Naive B cell (primary cell): ENCODE measurements at regions not wholly inside any gene's neighbourhood (a gene's known extent, or its start where the extent isn't known, plus 50 kb on each side); places are given as distances from the start of the nearest gene placed in this dataset.

Source experiments
- ATAC-seq, 2 donors: fragments of 150-1000 bp; cut with Tn5 transposase; 2 replicates each; pipeline ENCODE4 v1.10.0; 2021; ENCODE audit warnings: low read depth in 2 of 2, mild to moderate bottlenecking in 2 of 2, moderate library complexity in 2 of 2
- DNase-seq: peaks from one replicate; pipeline ENCODE4 v3.0.0; 2022
- H3K27ac Mint-ChIP-seq, 6 donors: one replicate each; pipeline ENCODE4 v1.8.0; 2020 to 2022; ENCODE audit warnings: mild to moderate bottlenecking in 6 of 6, mixed read lengths in 6 of 6, moderate library complexity in 5 of 6, inconsistent platforms in 2 of 6
- H3K27me3 Mint-ChIP-seq, 3 donors: one replicate each; pipeline ENCODE4 v1.8.0; 2021 to 2022; ENCODE audit warnings: mixed read lengths in 3 of 3, mild to moderate bottlenecking in 1 of 3
- H3K36me3 Mint-ChIP-seq, 2 donors: one replicate each; pipeline ENCODE4 v1.8.0; 2020 to 2022; ENCODE audit warnings: mixed read lengths in 2 of 2, inconsistent platforms in 1 of 2, mild to moderate bottlenecking in 1 of 2
- H3K4me1 Mint-ChIP-seq, 3 donors: one replicate each; pipeline ENCODE4 v1.8.0; 2020 to 2022; ENCODE audit warnings: mixed read lengths in 3 of 3, inconsistent platforms in 1 of 3, mild to moderate bottlenecking in 1 of 3, moderate library complexity in 1 of 3
- H3K4me3 Mint-ChIP-seq, 8 donors: one replicate each; pipeline ENCODE4 v1.8.0; 2020 to 2022; ENCODE audit warnings: mild to moderate bottlenecking in 8 of 8, mixed read lengths in 8 of 8, moderate library complexity in 8 of 8, inconsistent platforms in 2 of 8
- H3K9me3 Mint-ChIP-seq, 7 donors: one replicate each; pipeline ENCODE4 v1.8.0; 2020 to 2022; ENCODE audit warnings: mixed read lengths in 7 of 7, mild to moderate bottlenecking in 5 of 7, inconsistent platforms in 2 of 7, moderate library complexity in 1 of 7

DNA sequence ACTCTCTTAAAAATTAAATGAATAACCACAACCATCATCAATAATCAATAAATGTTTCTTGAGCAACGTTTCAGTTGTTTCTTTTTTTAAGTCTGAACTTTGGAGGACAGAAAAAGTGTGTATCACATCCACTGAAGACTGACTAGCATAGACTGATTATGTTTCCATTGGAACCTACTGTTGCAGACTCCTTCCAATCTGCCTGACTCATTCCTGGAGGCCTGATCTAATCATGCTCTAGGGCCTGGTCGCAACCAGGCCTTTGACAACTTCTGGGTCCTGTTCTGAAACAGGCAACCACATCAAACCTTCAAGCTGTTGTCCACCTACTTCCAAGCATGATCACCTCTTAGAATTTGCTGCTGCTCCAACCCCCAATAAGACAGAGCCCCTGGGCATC is 109.2 kb upstream of the NUDT7 start:
- H3K27me3 Mint-ChIP-seq, result peaks cover 18 to 44% (median 35%) of the 10 kb centered on the region in 3 donors
- H3K4me1 Mint-ChIP-seq, result no peaks in the 10 kb centered on the region
- no peak for DNase-seq
- H3K27ac Mint-ChIP-seq, result no peak overlapping the region
- peak overlapping the region in 1 of 8 donors; percentile 64 for H3K4me3 Mint-ChIP-seq
- peaks cover 0 to 19% (median 1%) of the 10 kb centered on the region in 7 donors for H3K9me3 Mint-ChIP-seq
- no peaks in the 10 kb centered on the region for H3K36me3 Mint-ChIP-seq
- no peak for ATAC-seq

GRCh38 chr16:77617553-77617952 is 104.8 kb upstream of the NUDT7 start:
- Mint-ChIP-seq H3K4me3 (no peak overlapping the region), H3K27ac (no peak overlapping the region), H3K9me3 (peaks cover 0 to 19% (median 3%) of the 10 kb centered on the region in 7 donors), H3K36me3 (no peaks in the 10 kb centered on the region), H3K4me1 (no peaks in the 10 kb centered on the region), H3K27me3 (peaks cover 9 to 39% (median 38%) of the 10 kb centered on the region in 3 donors)
- ATAC-seq (no peak), DNase-seq (no peak)

- Mint-ChIP-seq H3K9me3 (peaks cover 0 to 16% (median 3%) of the 10 kb centered on the region in 7 donors), H3K4me3 (no peak overlapping the region)
Observed at GRCh38 chr16:77617996-77618395, 104.3 kb upstream of the NUDT7 start.

GRCh38 chr16:77618951-77619350 is 103.4 kb upstream of the NUDT7 start:
- no peak overlapping the region for H3K4me3 Mint-ChIP-seq
- H3K4me1 Mint-ChIP-seq, result no peaks in the 10 kb centered on the region
- ATAC-seq (no peak), DNase-seq (no peak)
- no peak overlapping the region for H3K27ac Mint-ChIP-seq
- peaks cover 9 to 36% (median 28%) of the 10 kb centered on the region in 3 donors for H3K27me3 Mint-ChIP-seq
- H3K36me3 Mint-ChIP-seq, result no peaks in the 10 kb centered on the region
- H3K9me3 Mint-ChIP-seq, result peaks cover 0 to 11% (median 3%) of the 10 kb centered on the region in 7 donors

More at GRCh38 chr16:77617996-77618395, 104.3 kb upstream of the NUDT7 start:
- H3K4me1 Mint-ChIP-seq, result no peaks in the 10 kb centered on the region
- H3K27ac Mint-ChIP-seq, result no peak overlapping the region
- H3K36me3 Mint-ChIP-seq, result no peaks in the 10 kb centered on the region
- no peak for ATAC-seq
- DNase-seq, result no peak
- H3K27me3 Mint-ChIP-seq, result peaks cover 9 to 38% (median 36%) of the 10 kb centered on the region in 3 donors

GRCh38 chr16:77624085-77624484 is 98.2 kb upstream of the NUDT7 start:
- Mint-ChIP-seq H3K9me3 (peaks cover 0 to 7% (median 3%) of the 10 kb centered on the region in 7 donors), H3K4me3 (no peak overlapping the region), H3K36me3 (no peaks in the 10 kb centered on the region), H3K27ac (no peak overlapping the region), H3K27me3 (peaks cover 0 to 33% (median 8%) of the 10 kb centered on the region in 3 donors), H3K4me1 (no peaks in the 10 kb centered on the region)
- DNase-seq (no peak), ATAC-seq (no peak)

- peaks cover 0 to 8% (median 0%) of the 10 kb centered on the region in 7 donors for H3K9me3 Mint-ChIP-seq
- no peaks in the 10 kb centered on the region for H3K36me3 Mint-ChIP-seq
- ATAC-seq (no peak), DNase-seq (no peak)
- H3K27me3 Mint-ChIP-seq, result peaks cover 33 to 40% (median 36%) of the 10 kb centered on the region in 3 donors
- H3K4me3 Mint-ChIP-seq, result no peak overlapping the region
- no peaks in the 10 kb centered on the region for H3K4me1 Mint-ChIP-seq
- no peak overlapping the region for H3K27ac Mint-ChIP-seq
Observed at GRCh38 chr16:77636615-77637014, 85.7 kb upstream of the NUDT7 start.

- peaks cover 30 to 40% (median 30%) of the 10 kb centered on the region in 3 donors for H3K27me3 Mint-ChIP-seq
- H3K36me3 Mint-ChIP-seq, result no peaks in the 10 kb centered on the region
- DNase-seq (no peak), ATAC-seq (no peak)
- H3K9me3 Mint-ChIP-seq, result peaks cover 0 to 2% (median 0%) of the 10 kb centered on the region in 7 donors
- no peak overlapping the region for H3K27ac Mint-ChIP-seq
- no peaks in the 10 kb centered on the region for H3K4me1 Mint-ChIP-seq
- no peak overlapping the region for H3K4me3 Mint-ChIP-seq
Observed at GRCh38 chr16:77637940-77638339, 84.4 kb upstream of the NUDT7 start.

DNA sequence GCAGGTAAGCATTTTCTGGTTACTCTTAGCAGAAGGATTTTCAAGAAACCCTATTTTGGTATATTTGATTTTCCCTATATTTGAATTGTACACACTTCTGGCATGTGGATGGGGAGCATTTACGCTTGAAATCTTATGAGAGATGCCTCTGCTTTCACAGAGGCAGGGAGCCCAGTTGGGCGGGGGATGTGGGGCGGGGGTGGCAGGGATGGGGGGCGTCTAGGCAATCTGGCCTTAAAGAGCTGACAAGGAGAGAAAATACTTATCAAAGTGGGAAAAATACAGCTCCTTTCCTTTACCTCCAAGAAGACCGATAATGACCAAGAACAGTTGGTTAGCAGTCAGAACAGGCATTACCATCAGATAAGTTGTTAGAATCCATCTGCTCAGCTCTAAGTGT is 79.1 kb upstream of the NUDT7 start:
- no peaks in the 10 kb centered on the region for H3K4me1 Mint-ChIP-seq
- H3K9me3 Mint-ChIP-seq, result no peaks in the 10 kb centered on the region
- no peak for DNase-seq
- no peak overlapping the region for H3K27ac Mint-ChIP-seq
- no peak overlapping the region for H3K4me3 Mint-ChIP-seq
- ATAC-seq, result no peak
- H3K27me3 Mint-ChIP-seq, result peaks cover 22 to 38% (median 34%) of the 10 kb centered on the region in 3 donors
- H3K36me3 Mint-ChIP-seq, result no peaks in the 10 kb centered on the region

DNA sequence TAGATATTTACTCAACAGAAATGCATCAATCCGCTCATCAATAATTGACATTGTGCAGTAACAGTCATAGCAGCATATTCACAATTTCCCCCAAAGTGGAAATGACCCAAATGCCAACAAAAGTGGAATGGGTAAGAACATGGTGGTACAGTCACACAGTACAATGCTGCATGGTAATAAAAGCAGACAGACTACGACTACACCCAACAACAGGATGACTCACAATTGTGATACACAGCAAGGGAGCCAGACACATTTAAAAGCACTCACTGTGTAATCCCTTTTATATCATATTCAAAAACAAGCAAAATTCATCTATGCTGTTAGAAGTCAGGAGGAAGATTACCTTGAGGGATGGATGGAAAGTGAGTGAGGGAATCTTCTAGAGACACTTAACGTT is 76.5 kb upstream of the NUDT7 start:
- Mint-ChIP-seq H3K4me1 (no peaks in the 10 kb centered on the region), H3K27ac (no peak overlapping the region), H3K9me3 (no peaks in the 10 kb centered on the region), H3K4me3 (no peak overlapping the region), H3K36me3 (no peaks in the 10 kb centered on the region), H3K27me3 (peaks cover 12 to 27% (median 20%) of the 10 kb centered on the region in 3 donors)
- DNase-seq (no peak), ATAC-seq (no peak)

- no peak for ATAC-seq
- DNase-seq, result no peak
- Mint-ChIP-seq H3K36me3 (no peaks in the 10 kb centered on the region), H3K27me3 (peaks cover 13 to 23% (median 20%) of the 10 kb centered on the region in 3 donors), H3K27ac (no peak overlapping the region), H3K9me3 (no peaks in the 10 kb centered on the region), H3K4me1 (no peaks in the 10 kb centered on the region), H3K4me3 (no peak overlapping the region)
Observed at GRCh38 chr16:77647726-77648125, 74.6 kb upstream of the NUDT7 start.

- Mint-ChIP-seq H3K9me3 (no peaks in the 10 kb centered on the region), H3K27ac (no peak overlapping the region), H3K4me3 (no peak overlapping the region), H3K4me1 (no peaks in the 10 kb centered on the region), H3K36me3 (no peaks in the 10 kb centered on the region), H3K27me3 (peaks cover 17 to 32% (median 27%) of the 10 kb centered on the region in 3 donors)
- ATAC-seq (no peak), DNase-seq (no peak)
Observed at GRCh38 chr16:77650761-77651160, 71.6 kb upstream of the NUDT7 start.

- peaks cover 0 to 7% (median 0%) of the 10 kb centered on the region in 7 donors for H3K9me3 Mint-ChIP-seq
- ATAC-seq (no peak), DNase-seq (no peak)
- H3K27me3 Mint-ChIP-seq, result peaks cover 21 to 34% (median 26%) of the 10 kb centered on the region in 3 donors
- no peaks in the 10 kb centered on the region for H3K4me1 Mint-ChIP-seq
- no peaks in the 10 kb centered on the region for H3K36me3 Mint-ChIP-seq
- H3K27ac Mint-ChIP-seq, result no peak overlapping the region
- no peak overlapping the region for H3K4me3 Mint-ChIP-seq
Observed at GRCh38 chr16:77652399-77652798, 69.9 kb upstream of the NUDT7 start.

- DNase-seq (no peak), ATAC-seq (no peak)
- no peak overlapping the region for H3K4me3 Mint-ChIP-seq
Observed at GRCh38 chr16:77657016-77657415, 65.3 kb upstream of the NUDT7 start.

GRCh38 chr16:77660311-77660710 is 62.0 kb upstream of the NUDT7 start:
- H3K27me3 Mint-ChIP-seq, result peaks cover 9 to 22% (median 18%) of the 10 kb centered on the region in 3 donors
- no peaks in the 10 kb centered on the region for H3K4me1 Mint-ChIP-seq
- DNase-seq, result no peak
- ATAC-seq, result no peak
- H3K36me3 Mint-ChIP-seq, result no peaks in the 10 kb centered on the region
- no peak overlapping the region for H3K4me3 Mint-ChIP-seq
- H3K27ac Mint-ChIP-seq, result no peak overlapping the region
- peaks cover 12 to 30% (median 21%) of the 10 kb centered on the region in 7 donors for H3K9me3 Mint-ChIP-seq

More at GRCh38 chr16:77657016-77657415, 65.3 kb upstream of the NUDT7 start:
- peaks cover 16 to 44% (median 31%) of the 10 kb centered on the region in 3 donors for H3K27me3 Mint-ChIP-seq
- H3K4me1 Mint-ChIP-seq, result no peaks in the 10 kb centered on the region
- H3K27ac Mint-ChIP-seq, result no peak overlapping the region
- H3K9me3 Mint-ChIP-seq, result peaks cover 2 to 8% (median 6%) of the 10 kb centered on the region in 7 donors
- no peaks in the 10 kb centered on the region for H3K36me3 Mint-ChIP-seq

DNA sequence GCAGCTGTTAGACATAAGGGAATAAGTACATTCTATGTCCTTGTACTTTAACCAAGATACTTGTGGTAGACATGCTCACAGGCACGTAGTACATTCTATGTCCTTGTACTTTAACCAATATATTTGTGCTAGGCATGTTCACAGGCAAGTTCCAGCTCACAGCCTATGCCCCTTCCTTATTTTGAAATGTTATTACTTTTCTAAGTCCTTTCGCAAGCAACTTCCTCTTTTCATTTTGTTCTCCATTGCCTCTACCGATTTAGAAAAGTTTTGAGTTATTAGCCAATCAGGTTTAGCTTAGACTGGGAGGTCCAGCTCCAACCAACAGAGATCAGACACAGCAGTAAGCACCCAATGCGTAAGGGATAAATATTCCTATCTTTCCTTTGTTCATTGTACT is 60.1 kb upstream of the NUDT7 start:
- Mint-ChIP-seq H3K27me3 (peaks cover 0 to 21% (median 19%) of the 10 kb centered on the region in 3 donors), H3K4me3 (no peak overlapping the region), H3K4me1 (no peaks in the 10 kb centered on the region), H3K36me3 (no peaks in the 10 kb centered on the region), H3K27ac (no peak overlapping the region), H3K9me3 (peaks cover 8 to 29% (median 21%) of the 10 kb centered on the region in 7 donors)
- no peak for ATAC-seq
- DNase-seq, result no peak
